GM19035 (cell line): ENCODE measurements at regions not wholly inside any gene's neighbourhood (a gene's known extent, or its start where the extent isn't known, plus 50 kb on each side); places are given as distances from the start of the nearest gene placed in this dataset.
A peak's percentile ranks its signal among the peaks of the same experiment; 100 is the strongest.

Source experiments
- ATAC-seq: cut with Tn5 transposase; IDR thresholded peaks from one replicate; pipeline ENCODE4 v1.9.1; 2021; ENCODE audit not compliant: unreplicated experiment

GRCh38 chr11:104365676-104366075 is 201.7 kb upstream of the PDGFD start:
- no peak for ATAC-seq

DNA sequence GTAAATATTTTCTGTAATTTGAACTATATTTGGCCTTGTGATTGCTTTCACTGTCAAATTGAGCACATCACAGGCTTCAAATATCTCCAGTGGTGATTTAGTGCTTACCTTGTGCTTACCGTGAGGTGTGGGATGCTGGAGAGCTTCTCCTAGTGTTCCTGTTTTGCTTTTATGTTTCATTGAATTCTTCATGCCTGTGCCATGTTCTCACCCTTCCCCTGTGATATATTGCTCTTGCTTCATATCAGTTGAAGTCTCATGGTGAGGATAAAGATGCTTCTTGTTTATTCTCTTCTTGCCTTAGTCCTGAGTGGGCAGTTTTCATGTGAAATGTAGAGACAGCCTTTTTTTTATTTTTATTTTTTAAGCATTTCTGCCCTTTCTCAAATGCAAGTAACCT is 198.0 kb upstream of the PDGFD start:
- ATAC-seq: no peak

- no peak for ATAC-seq
Measured at GRCh38 chr11:104352036-104352435, 188.1 kb upstream of the PDGFD start.

DNA sequence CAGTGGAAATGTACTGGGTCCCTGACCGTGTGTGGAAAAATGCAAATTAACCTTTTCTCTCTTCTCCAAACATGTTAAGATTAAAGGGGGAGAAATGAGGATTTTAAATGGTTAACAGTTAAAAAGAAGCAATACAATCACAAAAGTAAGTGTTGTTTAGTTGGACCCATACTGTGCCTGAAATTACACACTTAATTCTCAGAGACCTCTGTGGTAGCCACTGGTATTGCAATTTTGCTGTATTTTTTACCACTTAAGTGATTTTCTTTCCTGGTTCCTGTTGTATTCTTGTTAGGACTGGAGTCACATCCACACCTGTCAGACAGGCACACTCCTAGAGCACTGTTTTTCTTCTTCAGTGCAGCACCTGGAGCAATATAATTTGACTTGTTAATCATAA is 179.6 kb upstream of the PDGFD start:
- ATAC-seq: peak; percentile 65

DNA sequence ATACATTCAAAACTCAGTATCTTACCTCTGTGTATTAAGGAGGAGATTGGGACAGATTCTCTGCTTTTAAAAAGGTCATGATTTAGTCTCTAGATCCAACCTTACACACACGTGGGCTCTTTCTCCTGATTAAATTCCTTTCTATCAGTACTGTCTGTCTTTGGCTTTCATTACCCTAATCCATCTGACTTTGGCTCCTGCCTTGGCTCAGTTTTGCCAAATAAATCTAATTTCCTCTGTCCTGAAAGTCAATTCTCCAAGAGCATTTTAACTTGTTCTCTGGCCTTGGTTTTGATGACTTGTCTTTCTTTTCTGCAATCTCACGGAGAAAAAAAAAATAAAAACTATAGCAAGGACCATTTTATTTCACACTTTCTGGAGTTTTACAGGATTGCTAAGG is 176.6 kb upstream of the PDGFD start:
- no peak for ATAC-seq

- ATAC-seq: no peak
Measured at GRCh38 chr11:104339380-104339831, 175.5 kb upstream of the PDGFD start.

DNA sequence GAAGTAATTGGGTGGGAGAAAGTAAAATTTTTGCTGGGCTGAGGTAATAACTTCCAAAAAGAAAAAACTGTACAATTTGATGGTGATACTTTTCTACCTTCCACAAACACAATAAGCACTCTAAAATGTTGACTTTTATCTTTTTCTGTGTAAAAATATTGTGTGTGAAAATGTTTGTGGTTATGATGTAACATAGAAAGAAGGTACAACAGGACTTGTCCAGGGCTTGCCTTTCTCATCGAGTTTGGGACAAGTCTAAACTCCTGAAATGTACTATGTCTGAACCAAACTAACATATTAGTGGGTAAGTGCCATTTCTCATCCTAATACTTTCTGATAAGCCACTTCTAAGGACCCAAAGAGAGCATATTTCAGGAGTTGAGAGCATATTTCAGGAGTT is 174.2 kb upstream of the PDGFD start:
- no peak for ATAC-seq

DNA sequence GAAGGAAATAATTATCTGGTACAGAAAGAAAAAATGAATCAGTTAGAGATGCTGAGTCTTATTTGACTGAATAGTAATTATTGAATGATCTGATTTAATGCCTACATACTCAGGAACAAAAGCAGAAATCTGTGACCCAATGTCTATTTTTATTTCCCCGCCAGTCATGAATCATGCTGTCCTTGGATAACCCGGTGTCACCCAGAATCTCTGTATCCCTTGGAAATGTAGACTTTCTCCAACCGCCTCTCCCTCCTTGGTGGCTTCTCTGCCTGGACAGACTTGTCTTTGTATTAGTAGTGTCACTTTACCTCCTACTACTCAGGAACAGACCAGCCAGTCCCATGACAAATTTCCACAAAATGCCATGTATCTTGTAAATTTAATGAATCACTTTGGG is 173.3 kb upstream of the PDGFD start:
- ATAC-seq: no peak

- peak; percentile 77 for ATAC-seq
Measured at GRCh38 chr11:104333977-104334376, 170.0 kb upstream of the PDGFD start.

GRCh38 chr11:104332110-104332509 is 168.2 kb upstream of the PDGFD start:
- ATAC-seq: no peak

DNA sequence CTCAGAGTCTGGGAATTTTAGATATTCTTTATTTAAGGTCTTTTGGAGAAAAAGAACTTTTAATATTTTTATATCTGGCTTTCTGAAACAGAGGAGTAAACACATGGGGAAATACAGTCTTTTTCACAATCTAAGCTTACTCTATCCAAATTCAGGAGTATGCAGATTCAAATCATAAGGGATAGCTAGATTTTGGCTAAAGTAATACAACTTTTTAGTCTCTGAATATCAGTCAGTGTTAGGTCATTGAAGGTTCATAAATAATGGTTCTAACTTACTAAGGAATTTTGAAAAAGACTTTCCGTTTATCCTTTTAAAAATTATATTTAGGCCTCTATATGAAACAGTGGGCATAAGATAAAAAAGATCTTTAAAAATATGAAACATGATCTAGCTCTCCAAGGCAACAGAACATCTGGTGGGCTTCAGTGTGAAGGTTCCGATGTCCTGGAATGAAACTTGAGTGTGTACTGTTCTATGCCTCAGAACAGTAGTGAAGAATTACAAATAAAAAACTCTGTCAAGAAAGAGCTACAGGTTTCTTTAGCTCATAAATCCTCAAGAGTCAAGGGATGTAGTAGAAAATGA is 165.2 kb upstream of the PDGFD start:
- no peak for ATAC-seq

GRCh38 chr11:104328512-104328907 is 164.6 kb upstream of the PDGFD start:
- no peak for ATAC-seq

GRCh38 chr11:104327861-104328511 is 164.0 kb upstream of the PDGFD start:
- no peak for ATAC-seq

DNA sequence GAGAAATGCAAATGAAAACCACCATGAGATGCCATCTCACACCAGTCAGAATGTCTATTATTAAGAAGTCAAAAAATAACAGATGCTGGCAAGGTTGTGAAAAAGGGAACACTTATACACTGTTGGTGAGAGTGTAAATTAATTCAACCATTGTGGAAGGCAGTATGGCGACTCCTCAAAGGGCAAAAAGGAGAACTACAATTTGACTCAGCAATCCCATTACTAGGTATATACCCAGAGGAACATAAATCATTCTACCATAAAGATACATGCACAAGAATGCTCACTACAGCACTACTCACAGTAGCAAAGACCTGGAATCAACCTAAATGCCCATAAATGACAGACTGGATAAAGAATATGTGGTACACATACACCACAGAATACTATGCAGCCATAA is 161.1 kb upstream of the PDGFD start:
- ATAC-seq: no peak

DNA sequence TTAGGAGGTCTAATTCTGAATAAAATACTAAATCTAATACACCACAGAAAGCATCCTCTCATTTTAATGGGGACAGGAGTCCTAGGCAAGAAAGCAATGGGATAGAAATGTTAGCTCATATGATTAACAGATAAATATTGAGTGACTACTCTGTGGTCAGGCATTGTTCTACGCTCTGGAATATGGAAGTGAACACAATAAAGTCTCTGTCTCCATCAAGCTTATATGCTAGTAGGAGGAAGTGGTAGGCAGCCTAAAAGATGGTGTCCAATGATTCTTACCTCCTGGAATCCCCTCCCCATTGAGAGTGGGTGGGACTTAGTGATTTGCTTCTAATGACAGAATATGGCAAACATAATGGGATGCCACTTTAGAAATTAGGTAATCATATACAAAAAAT is 160.3 kb upstream of the PDGFD start:
- no peak for ATAC-seq

DNA sequence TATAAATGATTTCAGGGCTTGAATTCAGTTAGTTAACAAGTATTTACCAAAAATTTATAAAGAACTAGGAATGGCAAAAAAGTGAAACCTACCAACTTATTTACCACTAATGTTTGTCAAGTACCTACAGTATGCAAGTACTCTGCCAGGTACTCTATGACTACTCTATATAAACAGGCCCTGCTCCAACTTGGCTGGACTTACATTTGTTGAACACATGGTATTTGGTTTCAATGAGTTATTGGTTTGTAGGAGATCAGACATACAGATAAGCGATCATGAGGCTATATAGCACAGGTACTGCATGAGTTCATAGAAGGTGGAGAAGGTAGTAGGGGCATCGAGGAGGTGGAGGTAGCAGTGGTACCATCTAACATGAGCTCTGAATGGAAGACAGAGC is 159.9 kb upstream of the PDGFD start:
- no peak for ATAC-seq

GRCh38 chr11:104322696-104323095 is 158.7 kb upstream of the PDGFD start:
- no peak for ATAC-seq

DNA sequence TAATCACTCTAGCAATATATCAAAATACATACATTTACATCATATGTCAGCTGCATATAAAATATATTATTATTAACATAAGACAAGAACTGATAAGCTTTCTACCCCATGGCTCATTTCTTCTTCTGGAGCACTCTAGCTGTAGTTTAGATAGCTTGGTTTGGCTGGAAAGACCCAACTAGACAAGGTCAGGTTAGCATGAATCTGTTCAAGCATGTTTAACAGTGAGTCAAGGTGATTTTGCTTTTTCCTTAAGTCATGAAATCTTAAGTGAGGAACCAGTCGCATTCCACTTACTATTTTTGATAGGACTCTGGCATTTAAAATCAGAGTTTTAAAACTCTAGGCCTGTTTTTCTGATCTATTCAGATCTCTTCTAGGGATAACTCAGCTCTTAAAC is 157.0 kb upstream of the PDGFD start:
- no peak for ATAC-seq

DNA sequence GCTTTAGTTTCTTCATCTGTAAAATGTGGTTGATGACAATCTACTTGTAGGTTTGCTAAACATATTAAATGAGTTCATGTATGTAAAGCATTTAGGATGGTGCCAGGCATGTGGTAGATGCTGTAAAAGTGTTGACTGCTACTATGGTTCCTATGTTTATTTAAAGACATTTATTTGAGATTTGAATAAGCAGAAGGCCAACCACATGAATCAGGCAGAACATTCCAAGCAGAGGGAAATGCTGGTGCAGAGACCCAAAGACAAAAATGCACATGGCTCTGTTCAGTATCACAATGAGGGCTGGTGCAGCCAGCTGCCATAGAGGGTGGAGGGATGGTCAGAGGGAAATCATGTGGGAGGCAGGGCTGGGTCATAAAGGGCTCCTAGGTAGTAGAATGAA is 156.2 kb upstream of the PDGFD start:
- ATAC-seq: no peak

DNA sequence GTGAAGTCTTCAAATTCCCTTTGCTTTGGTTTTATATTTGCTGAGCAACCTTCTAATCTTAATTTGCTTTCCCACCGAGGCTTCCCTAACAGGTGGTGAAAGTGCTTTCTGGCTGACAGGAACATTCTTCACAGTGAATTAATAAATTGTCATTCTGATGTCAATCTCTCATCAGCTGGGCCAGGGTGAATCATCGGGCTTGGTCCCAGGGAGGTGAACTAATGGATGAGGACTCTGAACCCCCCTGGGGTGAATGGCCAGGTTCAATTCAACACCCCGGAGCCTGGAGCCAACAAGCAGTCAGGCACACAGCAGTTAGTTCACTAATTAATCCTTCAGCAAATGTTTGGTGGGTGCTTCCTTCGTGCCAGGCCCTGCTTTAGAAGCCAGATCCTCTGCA is 155.4 kb upstream of the PDGFD start:
- no peak for ATAC-seq

GRCh38 chr11:104306862-104307474 is 143.0 kb upstream of the PDGFD start:
- ATAC-seq: no peak

DNA sequence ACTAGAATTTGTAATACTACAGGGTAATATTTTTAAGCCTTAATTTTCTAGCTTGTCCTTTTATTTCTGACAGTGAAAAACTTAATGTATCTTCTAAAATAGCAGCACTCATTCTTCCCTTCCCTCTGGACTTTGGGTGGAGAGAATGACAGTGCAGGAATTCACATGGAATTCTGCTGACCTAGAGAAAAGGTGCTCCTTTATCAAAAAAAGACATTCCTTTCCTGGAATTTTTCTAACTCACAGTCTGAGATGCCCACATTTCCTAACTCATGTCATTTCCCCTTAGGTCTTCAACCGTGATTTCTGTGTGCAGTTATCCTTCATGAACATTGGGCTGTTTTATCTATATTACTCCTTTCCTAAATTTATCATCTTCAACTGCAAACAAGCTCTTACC is 137.8 kb upstream of the PDGFD start:
- no peak for ATAC-seq

DNA sequence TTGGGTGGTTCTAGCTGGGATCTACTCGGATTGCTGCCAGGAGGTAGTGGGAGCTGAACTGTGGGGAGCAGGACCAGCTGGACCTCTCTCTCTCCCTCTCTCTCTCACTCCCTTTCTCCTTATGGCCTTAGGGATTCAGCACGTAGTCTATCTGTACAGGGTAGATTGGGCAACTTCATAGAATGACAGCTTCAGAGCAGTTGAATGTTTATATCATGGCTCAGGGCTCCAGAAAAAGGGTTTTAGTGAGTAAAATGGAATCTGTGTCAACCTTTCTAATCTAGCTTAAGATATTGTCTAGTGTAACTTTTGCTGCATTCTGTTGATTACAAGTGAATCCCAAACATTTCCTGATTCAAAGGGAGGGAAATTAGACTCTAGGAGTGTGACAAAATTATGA is 127.7 kb upstream of the PDGFD start:
- ATAC-seq: no peak
